GM12878 (cell line): ENCODE measurements at regions not wholly inside any gene's neighbourhood (a gene's known extent, or its start where the extent isn't known, plus 50 kb on each side); places are given as distances from the start of the nearest gene placed in this dataset.

Experiments
- ATAC-seq: fragments of 200-7000 bp; cut with Tn5 transposase; 3 replicates; pipeline ENCODE4 v1.9.1; 2020; ENCODE audit warnings: mild to moderate bottlenecking, moderate library complexity
- BruUV-seq: library from RNA; stranded (reverse); fragments of 400-500 nt; replicated peaks from 2 replicates; lab custom pipeline; 2021; lab: Mats Ljungman, UMichigan
- CTCF ChIA-PET: fragments of 300-600 bp; sonication (Branson Sonifier 250); formaldehyde crosslinking; extraction: SDS; loops from one replicate; lab custom pipeline; 2021; ENCODE audit warnings: inconsistent platforms; lab: Yijun Ruan, JAX
- POLR2A ChIA-PET: fragments of 350-600 bp; formaldehyde crosslinking; extraction: SDS; loops from one replicate; lab custom pipeline; 2021; ENCODE audit warnings: inconsistent platforms; lab: Charles Lee
- RAD21 ChIA-PET: fragments of 300-600 bp; sonication (Branson Sonifier 250); formaldehyde crosslinking; loops from one replicate; lab custom pipeline; 2023; ENCODE audit warnings: antibody characterized with exemption; ENCODE audit not compliant: unreplicated experiment; lab: Charles Lee
- SMC1A ChIA-PET: fragments of 300-600 bp; sonication (Branson Sonifier 250); formaldehyde crosslinking; loops from one replicate; lab custom pipeline; 2023; ENCODE audit not compliant: unreplicated experiment, uncharacterized antibody; lab: Charles Lee
- DNase-seq: peaks from one replicate; pipeline ENCODE4 v3.0.0-alpha.2; 2011; ENCODE audit warnings: low read depth, low spot score
- FAIRE-seq: peaks from 3 replicates; lab custom pipeline; 2011; peaks lifted over from hg19 to GRCh38; lab: Jason Lieb, UNC
- H2AFZ ChIP-seq: 2 replicates; pipeline ENCODE4 v1.6.0; 2011; ENCODE audit warnings: low read depth, low read length, control low read depth; ENCODE audit not compliant: control insufficient read depth
- H3K27ac ChIP-seq: 2 replicates; pipeline ENCODE4 v1.5.1; 2011; ENCODE audit warnings: control low read depth; ENCODE audit not compliant: control insufficient read depth, insufficient read depth
- H3K27me3 ChIP-seq, 2 experiments: replicated peaks in 1 of 2; 2 replicates each; pipeline versions ENCODE4 v1.6.0 to v1.6.1; 2011; ENCODE audit warnings: low read length in 1 of 2; ENCODE audit not compliant: control insufficient read depth in 2 of 2, insufficient read depth in 2 of 2
- H3K36me3 ChIP-seq, 2 experiments: 2 replicates each; pipeline ENCODE4 v1.5.1; 2011; ENCODE audit warnings: low read length in 1 of 2; ENCODE audit not compliant: control insufficient read depth in 2 of 2, insufficient read depth in 2 of 2
- H3K4me1 ChIP-seq: 2 replicates; pipeline ENCODE4 v1.6.1; 2011; ENCODE audit warnings: mild to moderate bottlenecking, low read length, moderate library complexity, mixed read lengths; ENCODE audit not compliant: control insufficient read depth, insufficient read depth
- H3K4me2 ChIP-seq: 2 replicates; pipeline ENCODE4 v1.6.0; 2011; ENCODE audit warnings: control low read depth; ENCODE audit not compliant: control insufficient read depth, insufficient read depth
- H3K4me3 ChIP-seq: fragments of 200-600 bp; sonication (generic); 2 replicates; pipeline ENCODE4 v1.5.1; 2016
- H3K79me2 ChIP-seq: 2 replicates; pipeline ENCODE4 v1.6.0; 2011; ENCODE audit warnings: low read length; ENCODE audit not compliant: control insufficient read depth, insufficient read depth
- H3K9ac ChIP-seq: 2 replicates; pipeline ENCODE4 v1.8.0; 2011; ENCODE audit warnings: low read length, control low read depth, mixed read lengths; ENCODE audit not compliant: control insufficient read depth, insufficient read depth
- H3K9me3 ChIP-seq: replicated peaks from 3 replicates; pipeline ENCODE4 v1.5.1; 2011; ENCODE audit warnings: mild to moderate bottlenecking, low read length; ENCODE audit not compliant: control insufficient read depth, insufficient read depth
- H4K20me1 ChIP-seq: 2 replicates; pipeline ENCODE4 v1.6.0; 2011; ENCODE audit not compliant: control insufficient read depth, insufficient read depth
- EGR1 ChIP-seq, 2 experiments: IDR thresholded peaks; 1 replicate in 1 of 2; 2 replicates in 1 of 2; pipeline ENCODE4 v1.6.1; 2011 to 2012; ENCODE audit warnings: low read depth in 2 of 2, low read length in 2 of 2, borderline replicate concordance in 1 of 2, mild to moderate bottlenecking in 1 of 2, moderate library complexity in 1 of 2
- HDAC6 ChIP-seq: fragments of 200-600 bp; sonication (generic); IDR thresholded peaks from one replicate; pipeline ENCODE4 v1.8.0; 2017; ENCODE audit warnings: antibody characterized with exemption; ENCODE audit not compliant: unreplicated experiment
- IRF4 ChIP-seq: IDR thresholded peaks from 2 replicates; pipeline ENCODE4 v1.6.1; 2011; ENCODE audit warnings: low read depth, low read length
- NR2C1 ChIP-seq: fragments of 450-650 bp; IDR thresholded peaks from 2 replicates; pipeline ENCODE4 v1.6.1; 2017; ENCODE audit warnings: antibody characterized with exemption, mild to moderate bottlenecking, moderate library complexity
- SREBF1 ChIP-seq: IDR thresholded peaks from 2 replicates; pipeline ENCODE4 v1.6.1; 2012; ENCODE audit warnings: mild to moderate bottlenecking, low read length
- WGBS: methylation state at CpG from one replicate; pipeline ENCODE4 v1.1.6; 2016; ENCODE audit warnings: low lambda C conversion rate; ENCODE audit not compliant: insufficient replicate concordance, insufficient coverage; ENCODE audit errors: missing lambda C conversion rate; 5-methylcytosine and 5-hydroxymethylcytosine counted together
- in situ Hi-C: fragments of 300-500 bp; cut with MboI; formaldehyde crosslinking; loops from 9 replicates; pipeline ENCODE4 v1.14.3; 2018; ENCODE audit warnings: mixed read lengths
- intact Hi-C: fragments of 100-400 bp; cut with micrococcal nuclease; formaldehyde crosslinking; loops from one replicate; pipeline ENCODE4 v1.14.2; 2022; ENCODE audit not compliant: unreplicated experiment
- TF ChIP-seq, protein P1 (sequence below): fragments of 450-650 bp; IDR thresholded peaks from 2 replicates; pipeline ENCODE4 v1.6.1; 2017; ENCODE audit warnings: mild to moderate bottlenecking, moderate library complexity
- TF ChIP-seq, protein P2 (sequence below): fragments of 450-650 bp; formaldehyde crosslinking; IDR thresholded peaks from 2 replicates; pipeline ENCODE4 v1.4.0; 2020; ENCODE audit warnings: mild to moderate bottlenecking, moderate library complexity

GRCh38 chr2:78125042-78125441 is 602.9 kb upstream of the LRRTM4 start (continued):
- TF ChIP-seq, protein P1, sequence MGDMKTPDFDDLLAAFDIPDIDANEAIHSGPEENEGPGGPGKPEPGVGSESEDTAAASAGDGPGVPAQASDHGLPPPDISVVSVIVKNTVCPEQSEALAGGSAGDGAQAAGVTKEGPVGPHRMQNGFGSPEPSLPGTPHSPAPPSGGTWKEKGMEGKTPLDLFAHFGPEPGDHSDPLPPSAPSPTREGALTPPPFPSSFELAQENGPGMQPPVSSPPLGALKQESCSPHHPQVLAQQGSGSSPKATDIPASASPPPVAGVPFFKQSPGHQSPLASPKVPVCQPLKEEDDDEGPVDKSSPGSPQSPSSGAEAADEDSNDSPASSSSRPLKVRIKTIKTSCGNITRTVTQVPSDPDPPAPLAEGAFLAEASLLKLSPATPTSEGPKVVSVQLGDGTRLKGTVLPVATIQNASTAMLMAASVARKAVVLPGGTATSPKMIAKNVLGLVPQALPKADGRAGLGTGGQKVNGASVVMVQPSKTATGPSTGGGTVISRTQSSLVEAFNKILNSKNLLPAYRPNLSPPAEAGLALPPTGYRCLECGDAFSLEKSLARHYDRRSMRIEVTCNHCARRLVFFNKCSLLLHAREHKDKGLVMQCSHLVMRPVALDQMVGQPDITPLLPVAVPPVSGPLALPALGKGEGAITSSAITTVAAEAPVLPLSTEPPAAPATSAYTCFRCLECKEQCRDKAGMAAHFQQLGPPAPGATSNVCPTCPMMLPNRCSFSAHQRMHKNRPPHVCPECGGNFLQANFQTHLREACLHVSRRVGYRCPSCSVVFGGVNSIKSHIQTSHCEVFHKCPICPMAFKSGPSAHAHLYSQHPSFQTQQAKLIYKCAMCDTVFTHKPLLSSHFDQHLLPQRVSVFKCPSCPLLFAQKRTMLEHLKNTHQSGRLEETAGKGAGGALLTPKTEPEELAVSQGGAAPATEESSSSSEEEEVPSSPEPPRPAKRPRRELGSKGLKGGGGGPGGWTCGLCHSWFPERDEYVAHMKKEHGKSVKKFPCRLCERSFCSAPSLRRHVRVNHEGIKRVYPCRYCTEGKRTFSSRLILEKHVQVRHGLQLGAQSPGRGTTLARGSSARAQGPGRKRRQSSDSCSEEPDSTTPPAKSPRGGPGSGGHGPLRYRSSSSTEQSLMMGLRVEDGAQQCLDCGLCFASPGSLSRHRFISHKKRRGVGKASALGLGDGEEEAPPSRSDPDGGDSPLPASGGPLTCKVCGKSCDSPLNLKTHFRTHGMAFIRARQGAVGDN, result no peak
- no peak for TF ChIP-seq IRF4
- TF ChIP-seq NR2C1, result no peak
- TF ChIP-seq, protein P2, sequence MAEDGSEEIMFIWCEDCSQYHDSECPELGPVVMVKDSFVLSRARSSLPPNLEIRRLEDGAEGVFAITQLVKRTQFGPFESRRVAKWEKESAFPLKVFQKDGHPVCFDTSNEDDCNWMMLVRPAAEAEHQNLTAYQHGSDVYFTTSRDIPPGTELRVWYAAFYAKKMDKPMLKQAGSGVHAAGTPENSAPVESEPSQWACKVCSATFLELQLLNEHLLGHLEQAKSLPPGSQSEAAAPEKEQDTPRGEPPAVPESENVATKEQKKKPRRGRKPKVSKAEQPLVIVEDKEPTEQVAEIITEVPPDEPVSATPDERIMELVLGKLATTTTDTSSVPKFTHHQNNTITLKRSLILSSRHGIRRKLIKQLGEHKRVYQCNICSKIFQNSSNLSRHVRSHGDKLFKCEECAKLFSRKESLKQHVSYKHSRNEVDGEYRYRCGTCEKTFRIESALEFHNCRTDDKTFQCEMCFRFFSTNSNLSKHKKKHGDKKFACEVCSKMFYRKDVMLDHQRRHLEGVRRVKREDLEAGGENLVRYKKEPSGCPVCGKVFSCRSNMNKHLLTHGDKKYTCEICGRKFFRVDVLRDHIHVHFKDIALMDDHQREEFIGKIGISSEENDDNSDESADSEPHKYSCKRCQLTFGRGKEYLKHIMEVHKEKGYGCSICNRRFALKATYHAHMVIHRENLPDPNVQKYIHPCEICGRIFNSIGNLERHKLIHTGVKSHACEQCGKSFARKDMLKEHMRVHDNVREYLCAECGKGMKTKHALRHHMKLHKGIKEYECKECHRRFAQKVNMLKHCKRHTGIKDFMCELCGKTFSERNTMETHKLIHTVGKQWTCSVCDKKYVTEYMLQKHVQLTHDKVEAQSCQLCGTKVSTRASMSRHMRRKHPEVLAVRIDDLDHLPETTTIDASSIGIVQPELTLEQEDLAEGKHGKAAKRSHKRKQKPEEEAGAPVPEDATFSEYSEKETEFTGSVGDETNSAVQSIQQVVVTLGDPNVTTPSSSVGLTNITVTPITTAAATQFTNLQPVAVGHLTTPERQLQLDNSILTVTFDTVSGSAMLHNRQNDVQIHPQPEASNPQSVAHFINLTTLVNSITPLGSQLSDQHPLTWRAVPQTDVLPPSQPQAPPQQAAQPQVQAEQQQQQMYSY (CRISPR knock-in tag), result no peak
- TF ChIP-seq, all 136 proteins: peak for 0

- Histone ChIP-seq H4K20me1 (no peaks in the 10 kb centered on the region), H3K36me3 (no peaks in the 10 kb centered on the region), H3K4me2 (no peak overlapping the region), H2AFZ (no peak overlapping the region), H3K27ac (no peak overlapping the region), H3K4me3 (no peak overlapping the region), H3K79me2 (no peaks in the 10 kb centered on the region), H3K9me3 (no peaks in the 10 kb centered on the region), H3K4me1 (no peaks in the 10 kb centered on the region), H3K9ac (no peak overlapping the region), H3K27me3 (no peaks in the 10 kb centered on the region)
- FAIRE-seq, result no peak
- DNase-seq, result no peak
- BruUV-seq, result no TSS peak
- in situ Hi-C loops, result no loop called here
- ATAC-seq, result no peak
- ChIA-PET SMC1A (interaction anchor here (0.5 kb wide), 1 partner anchor 353 kb away, joined by 3 read pairs; no protein-coding TSS in a partner anchor), POLR2A (no interaction called here), RAD21 (no interaction called here), CTCF (interaction anchor here (1.1 kb wide), 1 partner anchor 9 kb away, joined by 3 read pairs; no protein-coding TSS in a partner anchor)
- WGBS, result 18% methylated on average over 4 of the region's 4 CpGs
- intact Hi-C loops, result no loop called here
- TF ChIP-seq EGR1 (IDR thresholded peaks at IDR 0.05; ENCODE audit: borderline replicate concordance in 1 of 2, low read depth in 2 of 2, low read length in 2 of 2), result no peak
- TF ChIP-seq SREBF1, result no peak
- TF ChIP-seq, protein P2 (CRISPR knock-in tag), result no peak
- no peak for TF ChIP-seq HDAC6
These were observed 605.2 kb upstream of the LRRTM4 start for GRCh38 chr2:78127424-78127823.
